ENCODE measurements at regions not wholly inside any gene's neighbourhood (a gene's known extent, or its start where the extent isn't known, plus 50 kb on each side); places are given as distances from the start of the nearest gene placed in this dataset.

GRCh38 chr17:71883845-71884244 lies 237.0 kb upstream of the SOX9 start:
- no peak for TF ChIP-seq CTCF (IDR thresholded peaks at IDR 0.05)
- TF ChIP-seq EP300 (IDR thresholded peaks at IDR 0.05), result no peak

All from ovary (tissue), 3 donors.